HG02623 (cell line): ENCODE measurements at regions not wholly inside any gene's neighbourhood (a gene's known extent, or its start where the extent isn't known, plus 50 kb on each side); places are given as distances from the start of the nearest gene placed in this dataset.
"Not testable (repeated sequence)": the region's sequence is repeated elsewhere in the genome, so short reads cannot be mapped to it uniquely, and the experiment has no call there.

Source experiments
- ATAC-seq: cut with Tn5 transposase; IDR thresholded peaks from one replicate; pipeline ENCODE4 v1.9.1; 2021; ENCODE audit warnings: moderate library complexity; ENCODE audit not compliant: unreplicated experiment

DNA sequence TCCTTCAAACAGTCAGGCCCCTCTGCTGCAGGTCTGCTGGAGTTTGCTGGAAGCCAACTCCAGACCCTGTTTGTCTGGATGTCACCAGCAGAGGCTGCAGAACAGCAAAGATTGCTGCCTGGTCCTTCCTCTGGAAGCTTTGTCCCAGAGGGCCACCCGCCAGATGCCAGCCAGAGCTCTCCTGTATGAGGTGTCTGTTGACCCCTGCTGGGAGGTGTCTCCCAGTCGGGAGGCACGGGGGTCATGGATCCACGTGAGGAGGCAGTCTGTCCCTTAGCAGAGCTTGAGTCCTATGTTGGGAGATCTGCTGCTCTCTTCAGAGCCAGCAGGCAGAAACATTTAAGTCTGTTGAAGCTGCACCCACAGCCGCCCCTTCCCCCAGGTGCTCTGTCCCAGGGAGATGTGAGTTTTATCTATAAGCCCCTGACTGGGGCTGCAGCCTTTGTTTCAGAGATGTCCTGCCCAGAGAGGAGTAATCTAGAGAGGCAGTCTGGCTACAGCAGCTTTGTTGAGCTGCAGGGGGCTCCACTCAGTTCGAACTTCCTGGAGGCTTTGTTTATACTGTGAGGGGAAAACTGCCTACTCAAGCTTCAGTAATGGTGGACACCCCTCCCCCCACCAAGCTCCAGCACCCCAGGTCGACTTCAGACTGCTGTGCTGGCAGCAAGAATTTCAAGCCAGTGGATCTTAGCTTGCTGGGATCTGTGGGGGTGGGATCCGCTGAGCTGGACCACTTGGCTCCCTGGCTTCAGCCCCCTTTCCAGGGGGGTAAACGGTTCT lies 72.1 kb downstream of the OGFRL1 start:
- not testable (repeated sequence) for ATAC-seq

DNA sequence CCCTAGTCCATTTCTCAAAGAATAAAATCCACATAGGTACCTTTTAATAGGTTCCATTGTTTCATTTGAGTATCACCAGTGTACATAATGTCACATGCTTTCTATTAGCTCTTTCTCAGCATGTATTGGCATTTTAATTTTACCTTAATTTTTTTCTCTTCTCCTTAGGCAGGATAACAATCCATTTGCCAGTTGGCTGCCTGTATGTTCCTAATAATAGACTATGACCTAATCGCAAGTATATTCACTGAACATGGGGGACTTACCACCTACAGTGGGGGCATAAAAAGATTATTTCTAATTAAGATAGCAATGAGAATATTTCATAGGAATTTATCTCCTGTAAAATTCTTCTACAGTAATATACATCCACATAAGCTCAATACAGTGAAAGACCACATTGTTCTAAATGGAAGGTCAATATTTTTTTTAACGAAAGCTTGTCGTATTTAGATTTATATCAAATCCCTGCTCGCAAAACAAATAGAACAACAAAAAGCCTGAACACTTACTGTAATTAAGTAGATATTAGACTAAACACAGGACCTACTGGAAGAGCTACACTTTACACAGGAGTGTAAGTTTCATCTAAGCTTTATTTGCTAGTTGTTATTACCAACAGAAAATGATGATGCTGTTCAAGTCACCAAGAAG lies 76.4 kb downstream of the OGFRL1 start:
- ATAC-seq, result no peak

DNA sequence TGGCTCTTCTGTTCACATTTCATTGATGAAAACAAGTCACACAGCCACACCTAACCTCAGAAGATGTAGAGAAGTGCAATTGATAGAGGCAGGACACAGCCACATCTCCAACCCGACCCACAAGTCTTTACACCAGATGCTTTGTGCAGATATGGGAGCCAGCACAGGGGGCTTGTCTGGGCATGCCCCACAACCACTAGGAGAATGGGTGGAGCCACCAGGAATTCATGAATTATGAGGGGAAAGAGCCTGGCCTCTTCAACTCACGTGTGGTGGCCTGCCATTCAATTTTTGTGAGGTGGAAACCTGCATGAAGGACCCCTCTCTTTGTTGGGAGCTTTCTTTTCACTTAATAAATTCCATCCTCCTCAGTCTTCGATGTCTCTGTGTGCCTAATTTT lies 79.1 kb downstream of the OGFRL1 start:
- ATAC-seq, result no peak

DNA sequence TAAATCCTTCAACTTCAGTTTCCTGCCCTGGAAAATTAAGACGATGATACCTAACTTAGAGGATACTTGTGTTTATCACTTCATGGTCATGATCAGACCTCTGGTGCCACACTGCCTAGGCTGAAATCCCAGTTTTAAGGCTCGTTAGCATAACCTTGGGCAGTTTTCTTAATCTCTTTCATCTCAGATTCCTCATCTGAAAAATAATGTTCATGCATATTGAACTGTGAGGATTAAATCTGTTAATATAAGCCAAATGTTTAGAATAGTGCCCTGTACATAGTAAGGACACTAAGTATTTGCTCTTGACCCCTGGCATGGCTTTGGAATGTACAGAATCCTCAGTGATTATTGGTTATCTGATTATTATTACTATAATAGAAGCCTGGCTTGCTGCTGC lies 79.7 kb downstream of the OGFRL1 start:
- no peak for ATAC-seq

DNA sequence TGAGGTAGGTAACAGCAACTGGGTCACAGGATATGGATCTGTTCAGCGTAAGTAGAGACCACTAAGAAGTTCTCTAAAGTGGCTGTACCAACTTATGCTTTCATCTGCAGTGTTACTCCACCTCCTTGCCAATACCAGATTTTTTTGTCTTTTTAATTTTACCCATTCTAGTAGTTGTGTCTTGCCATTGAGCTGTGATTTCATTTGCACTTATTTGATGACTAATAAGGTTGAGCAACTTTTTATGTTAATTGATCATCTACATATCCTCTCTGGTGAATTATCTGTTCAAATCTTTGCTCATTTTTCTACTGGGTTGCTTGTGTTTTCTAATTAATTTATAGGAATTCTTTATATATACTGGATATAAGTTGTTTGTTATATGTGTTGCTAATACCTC lies 82.9 kb downstream of the OGFRL1 start:
- ATAC-seq, result no peak

DNA sequence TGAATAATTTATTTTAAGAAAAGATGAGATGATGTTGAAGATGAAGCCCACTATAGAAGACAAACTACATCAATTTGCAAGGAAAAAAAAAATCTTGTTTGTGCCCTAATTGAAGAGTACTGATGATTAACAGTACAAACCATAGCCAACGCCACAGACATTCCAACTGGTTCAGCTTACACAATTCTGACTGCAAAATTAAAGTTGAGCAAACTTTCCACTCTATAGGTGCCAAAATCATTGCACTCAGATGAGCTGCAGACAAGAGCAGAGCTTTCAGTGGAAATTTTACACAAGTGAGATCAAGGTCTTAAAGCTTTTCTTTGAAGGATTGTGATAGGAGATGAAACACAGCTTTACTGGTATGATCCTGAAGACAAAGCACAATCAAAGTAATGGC lies 85.3 kb downstream of the OGFRL1 start:
- ATAC-seq, result no peak

DNA sequence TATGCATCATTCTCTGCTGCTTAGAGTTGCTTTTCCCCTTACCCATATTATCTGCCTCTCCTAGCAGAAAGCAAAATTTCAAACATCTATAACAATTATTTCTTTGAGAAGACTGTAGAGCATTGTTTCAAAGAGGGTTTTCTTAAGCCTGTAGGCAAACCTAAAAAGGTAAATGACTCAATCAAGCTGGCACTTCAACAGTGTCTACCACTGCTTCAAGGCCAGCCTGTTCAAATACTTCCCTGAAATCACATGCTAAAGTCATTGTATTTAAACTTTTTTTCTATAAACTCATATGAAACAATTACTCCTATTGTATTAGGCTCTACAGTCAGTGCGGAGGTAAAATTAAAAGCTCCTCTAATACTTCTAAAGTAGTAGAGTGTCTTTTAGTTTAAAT lies 87.1 kb downstream of the OGFRL1 start:
- ATAC-seq, result no peak

DNA sequence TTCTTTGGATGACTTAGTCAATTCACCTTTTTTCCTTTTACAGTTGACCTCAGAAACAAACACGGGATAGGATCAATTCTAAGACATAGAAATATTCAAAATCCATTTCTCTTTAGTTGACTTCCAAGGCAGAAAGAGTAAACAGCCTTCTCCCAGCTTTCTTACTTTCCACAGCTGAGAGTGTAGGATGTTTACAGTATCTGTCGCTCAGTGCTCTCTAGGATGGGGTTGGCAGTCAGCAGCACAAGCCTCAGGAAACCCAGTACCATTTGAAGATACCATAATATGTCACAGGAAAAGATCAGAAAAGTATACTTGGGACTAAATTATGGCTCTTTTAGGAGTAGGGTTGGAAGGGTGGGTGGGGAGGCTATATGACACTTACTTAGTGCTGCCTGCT lies 88.2 kb downstream of the OGFRL1 start:
- ATAC-seq, result no peak

DNA sequence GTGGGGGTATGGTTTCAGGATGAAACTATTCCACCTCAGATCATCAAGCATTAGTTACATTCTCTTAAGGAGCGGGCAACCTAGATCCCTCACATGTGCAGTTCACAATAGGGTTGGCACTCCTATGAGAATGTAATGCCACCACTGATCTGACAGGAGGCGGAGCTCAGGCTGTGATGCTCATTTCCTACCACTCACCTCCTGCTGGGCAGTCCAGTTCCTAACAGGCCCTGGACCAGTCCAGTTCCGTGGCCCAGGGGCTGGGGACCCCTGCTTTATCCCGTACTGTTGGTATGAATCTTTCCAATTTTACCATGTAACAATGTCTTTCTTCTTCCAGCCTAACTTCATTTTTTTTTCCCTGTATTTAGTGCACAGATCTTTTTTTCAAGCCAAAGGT lies 94.9 kb downstream of the OGFRL1 start:
- no peak for ATAC-seq

DNA sequence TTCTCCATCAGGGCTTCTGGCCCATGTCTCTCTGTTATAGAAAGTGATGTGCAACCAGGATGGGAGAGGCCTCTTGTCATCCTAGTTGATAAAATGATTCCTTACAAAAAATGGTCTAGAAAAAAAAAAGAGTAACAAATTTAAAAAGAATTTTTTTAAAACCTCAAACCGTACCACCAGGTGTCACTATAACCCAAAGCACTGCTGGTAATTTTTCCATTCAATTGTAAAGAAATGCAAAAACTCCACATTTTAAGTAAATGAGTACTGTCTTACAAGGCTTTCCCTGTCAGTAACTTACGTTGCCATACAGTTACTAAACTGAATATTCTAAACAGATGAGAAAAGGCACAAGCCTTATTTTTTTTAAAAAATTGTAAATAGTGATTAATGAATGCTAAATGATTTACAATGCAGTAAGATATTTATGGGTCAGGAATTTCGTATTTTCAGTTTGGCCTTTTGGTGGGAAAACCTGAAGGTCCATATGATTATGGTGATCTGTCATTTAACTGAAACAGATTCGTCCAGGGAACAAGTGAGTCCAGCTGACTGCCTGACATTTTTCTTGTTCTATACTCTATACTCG lies 95.4 kb downstream of the OGFRL1 start:
- ATAC-seq, result no peak

DNA sequence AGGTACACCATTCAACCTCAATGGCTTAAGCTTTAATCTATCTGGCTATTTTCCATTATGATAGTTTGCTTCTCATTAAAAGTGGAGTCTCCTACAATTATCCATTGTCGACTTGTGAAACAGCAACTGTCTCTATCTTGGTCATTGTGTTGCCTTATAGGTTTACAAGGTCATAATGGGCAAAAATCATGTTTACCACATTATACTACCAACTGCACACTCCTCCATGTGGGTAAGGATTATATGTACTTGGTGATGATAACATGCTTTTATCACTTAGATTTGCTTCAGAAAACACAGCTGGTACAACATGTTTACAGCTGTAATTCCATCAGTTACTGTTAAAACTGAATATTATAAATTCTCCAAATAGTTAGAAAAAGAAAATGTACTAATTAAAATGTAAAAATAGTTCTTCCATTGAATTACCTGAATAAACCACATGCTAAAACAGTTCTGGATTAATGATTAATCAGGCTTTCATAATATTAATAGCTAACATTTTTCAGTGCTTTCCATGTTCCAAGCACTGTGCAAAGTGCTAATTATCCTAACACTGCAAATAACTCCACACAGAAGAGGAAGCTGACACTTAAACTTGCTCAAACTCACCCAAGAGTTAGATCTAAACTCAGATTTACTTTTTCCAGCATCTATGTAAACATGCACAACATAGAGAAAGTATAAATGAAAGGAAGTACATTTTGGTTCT lies 96.7 kb downstream of the OGFRL1 start:
- no peak for ATAC-seq

DNA sequence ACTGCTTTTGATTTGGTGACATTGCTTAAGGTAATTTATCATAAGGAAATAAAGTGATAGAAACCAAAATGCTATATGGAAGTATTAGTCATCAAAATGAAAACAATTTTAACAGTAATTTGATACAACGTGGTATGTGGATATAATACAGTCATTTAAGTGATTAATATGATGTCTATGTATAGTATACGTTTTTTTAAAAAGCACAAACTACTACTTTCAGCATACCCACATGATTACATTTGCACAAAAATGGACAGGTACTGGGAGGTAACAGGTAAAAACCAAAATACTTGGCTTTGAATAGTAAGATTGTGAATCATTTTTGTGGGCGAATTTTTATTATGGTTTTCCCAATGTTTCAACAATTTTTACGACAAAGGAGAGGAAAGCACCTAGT lies 97.6 kb downstream of the OGFRL1 start:
- ATAC-seq, result no peak

DNA sequence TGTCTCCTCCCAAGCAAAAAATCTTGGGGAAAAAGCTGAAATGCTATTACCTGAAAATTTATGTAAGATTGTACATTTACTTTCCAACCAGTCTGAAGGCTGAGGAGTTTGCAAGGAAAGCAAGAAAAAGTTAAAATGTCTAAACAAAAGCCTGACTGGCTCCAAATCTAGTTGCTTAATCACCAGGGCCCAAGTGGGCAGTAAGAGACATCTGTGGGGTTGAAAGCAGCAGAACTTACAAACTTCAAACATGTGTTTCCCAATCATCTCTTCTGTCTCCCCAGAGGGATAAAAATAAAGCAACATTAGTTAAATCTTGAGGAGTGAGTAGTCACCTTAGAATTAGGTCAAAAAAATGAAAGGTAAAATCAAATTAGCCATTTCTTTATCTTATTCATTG lies 98.6 kb downstream of the OGFRL1 start:
- ATAC-seq, result no peak

DNA sequence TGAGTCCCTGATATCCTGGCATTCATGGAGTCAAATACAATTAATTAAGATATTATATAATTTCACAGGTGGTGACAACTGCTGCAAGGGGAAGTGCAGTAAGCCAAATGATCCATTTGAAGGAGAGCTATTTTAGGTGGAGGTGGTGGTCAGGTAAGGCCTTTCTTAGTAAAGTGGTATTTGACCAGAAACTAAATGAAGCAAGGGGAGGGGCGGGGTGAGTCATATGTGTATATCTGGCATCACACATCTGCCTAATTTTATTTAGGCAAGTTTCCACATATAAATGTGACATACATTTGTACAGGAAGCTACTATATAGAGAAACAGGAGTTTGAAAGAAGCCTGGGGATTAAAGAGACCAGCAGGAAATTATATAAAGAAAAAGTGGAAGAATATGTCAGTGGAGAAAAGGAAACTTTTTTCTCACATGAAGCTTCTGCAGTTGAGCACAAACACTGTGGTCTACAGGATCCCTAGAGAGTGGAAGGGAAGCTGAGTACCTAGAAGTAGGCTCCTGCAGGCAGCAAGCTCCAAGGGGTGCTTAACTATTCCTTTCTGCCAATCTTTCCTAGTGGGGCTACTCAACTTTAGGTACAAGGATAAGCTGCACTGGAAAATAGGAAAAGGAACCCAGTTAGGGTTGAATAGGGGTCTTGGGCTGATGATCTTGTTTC lies 99.6 kb downstream of the OGFRL1 start:
- ATAC-seq, result no peak

DNA sequence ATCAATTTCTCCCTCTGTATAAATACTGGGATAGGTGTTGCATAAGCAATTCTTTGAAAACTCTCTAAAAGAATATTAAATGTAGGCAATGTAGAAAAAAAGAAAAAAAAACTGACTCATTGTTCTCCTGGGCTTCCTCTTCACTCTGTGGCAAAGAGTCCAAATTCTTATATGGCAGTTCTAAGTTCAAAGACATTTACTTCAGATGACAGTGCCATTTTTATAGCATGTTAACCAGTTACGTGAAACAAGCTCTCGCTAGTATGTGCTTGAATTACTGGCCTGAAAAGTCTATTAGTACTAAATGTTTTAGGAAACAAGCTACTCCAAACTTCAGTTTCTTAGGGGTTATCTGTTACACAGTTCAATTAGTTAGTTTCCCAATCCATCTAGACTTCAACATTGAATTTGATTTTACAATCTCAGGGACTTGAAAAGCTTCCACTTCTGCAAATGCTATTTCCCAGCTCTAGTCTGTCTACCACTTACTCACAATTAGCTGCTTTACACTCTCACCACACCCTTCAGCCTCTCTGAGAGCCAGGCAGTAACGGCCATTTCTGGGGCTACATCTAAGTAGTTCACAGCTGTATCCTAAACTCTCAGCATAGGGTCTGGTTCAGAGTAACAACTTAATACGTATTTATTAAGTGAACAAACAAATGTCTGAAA lies 100.4 kb downstream of the OGFRL1 start:
- no peak for ATAC-seq

DNA sequence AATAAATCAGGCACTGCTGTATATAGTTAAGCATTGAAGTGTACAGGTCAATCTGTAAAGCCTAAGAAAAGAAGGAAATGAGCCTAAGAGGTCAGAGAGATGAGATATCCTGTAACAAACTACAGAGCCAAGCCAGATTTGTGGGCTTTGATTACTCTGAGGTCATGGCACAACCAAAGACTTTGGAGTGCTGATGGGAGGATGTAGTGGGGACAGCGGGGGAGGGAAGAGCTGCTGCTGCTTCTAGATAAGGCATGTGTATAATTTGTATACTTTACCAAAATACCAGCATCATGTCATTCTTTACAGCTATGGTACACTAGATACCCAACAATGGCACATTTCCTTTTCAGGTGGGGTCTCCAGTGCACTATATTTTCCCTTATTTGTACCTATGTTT lies 102.5 kb downstream of the OGFRL1 start:
- ATAC-seq, result no peak

DNA sequence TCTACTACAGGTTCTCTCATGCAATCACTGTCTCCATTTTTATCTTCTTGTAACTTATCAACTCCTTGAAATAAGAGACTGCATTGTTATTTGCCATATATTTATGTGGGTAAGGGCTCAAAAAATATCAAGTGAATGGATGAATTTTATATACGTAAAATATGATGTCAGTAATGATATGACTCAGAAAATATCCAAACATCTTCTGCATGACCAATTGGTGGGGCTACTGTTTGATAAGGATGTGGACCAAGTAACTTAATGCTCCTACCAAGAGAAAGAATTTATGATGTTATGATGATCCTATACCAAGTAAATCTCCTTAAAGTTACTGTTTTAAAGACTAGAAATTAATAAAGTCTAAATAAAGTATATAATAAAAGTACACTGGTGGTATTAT lies 103.7 kb downstream of the OGFRL1 start:
- no peak for ATAC-seq

DNA sequence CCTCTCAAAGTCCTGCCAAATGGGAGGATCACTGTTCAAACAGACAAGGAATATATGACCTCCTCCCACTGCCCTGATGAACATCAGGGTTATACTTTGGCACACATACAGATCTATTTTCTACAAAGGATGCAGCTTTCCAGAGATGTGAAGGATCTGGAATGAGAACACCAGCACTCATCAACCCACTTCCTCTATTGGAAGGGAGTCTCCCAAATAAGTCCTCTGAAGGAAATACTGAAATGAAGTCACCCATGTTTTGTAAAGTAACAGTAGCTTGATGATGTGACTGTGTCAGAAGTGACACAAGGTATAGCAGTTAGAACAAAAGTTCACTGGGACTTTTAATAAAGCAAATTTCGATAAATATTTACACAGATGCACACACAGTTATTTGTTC lies 104.9 kb downstream of the OGFRL1 start:
- no peak for ATAC-seq

DNA sequence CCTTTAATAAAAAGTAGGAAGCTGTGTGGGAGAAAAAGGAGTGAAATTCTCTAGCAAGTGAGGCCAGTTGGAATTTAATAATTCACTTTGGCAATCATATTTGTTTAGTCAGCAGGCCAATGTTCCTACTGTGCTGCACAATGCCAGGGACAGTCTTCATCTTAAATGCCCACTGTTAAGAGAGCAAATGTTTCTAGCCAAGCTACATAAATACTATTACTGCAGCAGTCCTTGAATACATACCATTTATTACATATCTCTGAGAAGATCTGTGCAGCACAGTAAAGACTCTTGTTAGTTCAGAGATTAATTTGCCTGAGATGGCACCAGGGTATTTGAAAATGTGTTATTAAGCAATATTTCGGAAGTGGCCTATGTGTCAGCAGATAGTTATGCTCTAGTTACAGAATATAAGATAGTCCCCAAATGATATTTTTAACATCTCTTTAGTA lies 105.4 kb downstream of the OGFRL1 start:
- ATAC-seq, result no peak

DNA sequence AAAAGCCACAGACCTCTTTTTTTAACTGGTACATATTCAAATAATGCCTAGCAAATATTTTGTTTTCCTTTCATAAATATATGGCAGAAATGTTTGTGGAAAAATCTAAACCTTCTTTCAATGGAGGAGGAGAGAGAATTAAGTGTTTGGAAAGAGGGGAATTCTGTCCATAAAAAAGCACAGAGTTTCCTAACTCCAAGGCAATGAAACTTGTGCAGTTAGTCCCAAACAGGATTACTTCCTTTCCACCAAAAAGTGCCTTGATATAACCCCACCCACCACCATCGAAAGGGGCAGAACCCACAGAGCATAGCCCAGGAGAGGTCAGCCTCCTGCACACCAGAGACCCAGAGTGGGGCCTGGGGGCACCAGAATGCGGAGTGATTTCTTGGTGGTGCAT lies 106.3 kb downstream of the OGFRL1 start:
- ATAC-seq, result no peak
